ENCODE measurements at regions not wholly inside any gene's neighbourhood (a gene's known extent, or its start where the extent isn't known, plus 50 kb on each side); places are given as distances from the start of the nearest gene placed in this dataset.

DNA sequence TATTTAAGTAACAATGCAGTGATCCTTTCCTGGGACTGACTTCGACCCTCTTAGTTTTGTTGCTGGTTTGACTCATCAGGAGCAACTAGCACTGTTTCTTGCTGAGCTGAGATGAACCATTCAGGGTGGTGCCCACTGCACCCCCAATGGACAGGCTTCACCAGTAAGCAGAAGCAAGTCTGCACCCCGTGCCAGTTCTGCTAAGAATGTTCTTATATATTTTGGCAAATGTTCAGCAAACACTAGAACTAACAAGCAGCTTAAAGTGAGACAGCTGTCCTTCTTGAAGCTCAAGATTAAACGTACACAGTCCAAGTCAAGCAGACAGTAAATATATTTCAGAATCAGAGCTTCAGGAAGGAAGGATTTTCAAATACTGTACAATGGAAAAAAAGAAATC lies 561.3 kb upstream of the CDH4 start:
- TF ChIP-seq, protein P1, sequence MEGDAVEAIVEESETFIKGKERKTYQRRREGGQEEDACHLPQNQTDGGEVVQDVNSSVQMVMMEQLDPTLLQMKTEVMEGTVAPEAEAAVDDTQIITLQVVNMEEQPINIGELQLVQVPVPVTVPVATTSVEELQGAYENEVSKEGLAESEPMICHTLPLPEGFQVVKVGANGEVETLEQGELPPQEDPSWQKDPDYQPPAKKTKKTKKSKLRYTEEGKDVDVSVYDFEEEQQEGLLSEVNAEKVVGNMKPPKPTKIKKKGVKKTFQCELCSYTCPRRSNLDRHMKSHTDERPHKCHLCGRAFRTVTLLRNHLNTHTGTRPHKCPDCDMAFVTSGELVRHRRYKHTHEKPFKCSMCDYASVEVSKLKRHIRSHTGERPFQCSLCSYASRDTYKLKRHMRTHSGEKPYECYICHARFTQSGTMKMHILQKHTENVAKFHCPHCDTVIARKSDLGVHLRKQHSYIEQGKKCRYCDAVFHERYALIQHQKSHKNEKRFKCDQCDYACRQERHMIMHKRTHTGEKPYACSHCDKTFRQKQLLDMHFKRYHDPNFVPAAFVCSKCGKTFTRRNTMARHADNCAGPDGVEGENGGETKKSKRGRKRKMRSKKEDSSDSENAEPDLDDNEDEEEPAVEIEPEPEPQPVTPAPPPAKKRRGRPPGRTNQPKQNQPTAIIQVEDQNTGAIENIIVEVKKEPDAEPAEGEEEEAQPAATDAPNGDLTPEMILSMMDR (conservative IDR thresholded peaks at IDR 0.05; ENCODE audit: low read depth, low read length) = no peak
- H3K4me3 ChIP-seq (ENCODE audit: low read depth, low read length) = no peak overlapping the region

DNA sequence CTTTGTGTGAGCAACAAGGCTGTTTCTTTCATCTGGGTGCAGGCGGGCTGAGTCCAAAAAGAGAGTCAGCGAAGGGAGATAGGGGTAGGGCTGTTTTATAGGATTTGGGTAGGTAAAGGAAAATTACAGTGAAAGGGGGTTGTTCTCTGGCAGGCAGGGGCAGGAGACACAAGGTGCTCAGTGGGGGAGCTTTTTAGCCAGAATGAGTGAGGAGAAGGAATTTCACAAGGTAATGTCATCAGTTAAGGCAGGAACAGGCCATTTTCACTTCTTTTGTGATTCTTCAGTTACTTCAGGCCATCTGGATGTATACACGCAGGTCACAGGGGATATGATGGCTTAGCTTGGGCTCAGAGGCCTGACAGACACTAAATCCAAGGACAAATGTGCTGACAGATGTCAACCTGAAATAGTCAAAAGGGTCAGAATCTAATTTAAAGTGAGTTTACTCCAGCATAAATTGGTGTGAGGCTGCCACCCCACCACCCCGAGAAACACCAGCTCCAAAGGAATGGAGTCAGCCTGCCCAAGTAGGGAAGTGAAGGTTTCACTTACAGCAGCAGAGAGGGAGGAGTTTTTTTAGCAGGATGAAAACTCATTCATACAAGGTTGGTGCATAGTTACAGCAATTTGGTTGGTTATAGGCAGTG lies 560.0 kb upstream of the CDH4 start:
- TF ChIP-seq, protein P1 (conservative IDR thresholded peaks at IDR 0.05; ENCODE audit: low read depth, low read length) = no peak

More for the DNA sequence above, 561.3 kb upstream of the CDH4 start:
- no peak for DNase-seq (ENCODE audit: low read depth)

DNA sequence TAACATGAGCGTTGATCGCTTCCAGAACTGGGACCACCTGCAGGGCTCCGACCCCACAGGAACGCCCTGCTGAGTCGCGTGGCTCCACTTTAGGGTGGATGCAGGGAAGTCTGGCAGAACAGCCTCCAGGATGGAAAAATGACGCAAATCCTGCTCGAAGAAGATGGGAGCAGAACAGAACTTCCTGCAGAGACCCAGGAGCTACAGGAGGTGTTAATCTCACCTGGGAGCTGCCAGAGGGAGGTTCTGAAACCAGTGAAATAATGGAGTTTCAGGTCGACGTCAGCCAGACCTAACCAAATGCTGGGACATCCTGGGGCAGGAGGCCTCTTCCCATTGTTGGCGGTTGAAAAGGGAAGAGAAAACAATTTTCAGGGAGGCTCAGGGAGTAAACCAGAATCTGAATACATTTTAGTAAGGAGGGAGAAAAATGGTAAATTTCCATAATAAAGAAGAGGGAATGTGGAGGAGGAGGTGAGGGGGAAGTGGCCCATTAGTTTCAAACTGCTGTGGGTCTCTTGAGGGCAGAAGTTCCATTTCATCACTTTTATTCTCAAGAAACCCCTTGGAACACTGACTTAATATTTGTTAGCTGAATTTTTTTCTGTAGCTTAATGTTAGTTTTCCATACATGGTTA lies 558.4 kb upstream of the CDH4 start:
- H3K4me3 ChIP-seq (ENCODE audit: low read depth, low read length) = no peak overlapping the region
- TF ChIP-seq, protein P1 (conservative IDR thresholded peaks at IDR 0.05; ENCODE audit: low read depth, low read length) = no peak
- DNase-seq (ENCODE audit: low read depth) = no peak

More for the DNA sequence above, 560.0 kb upstream of the CDH4 start:
- DNase-seq (ENCODE audit: low read depth) = no peak
- H3K4me3 ChIP-seq (ENCODE audit: low read depth, low read length) = no peak overlapping the region

DNA sequence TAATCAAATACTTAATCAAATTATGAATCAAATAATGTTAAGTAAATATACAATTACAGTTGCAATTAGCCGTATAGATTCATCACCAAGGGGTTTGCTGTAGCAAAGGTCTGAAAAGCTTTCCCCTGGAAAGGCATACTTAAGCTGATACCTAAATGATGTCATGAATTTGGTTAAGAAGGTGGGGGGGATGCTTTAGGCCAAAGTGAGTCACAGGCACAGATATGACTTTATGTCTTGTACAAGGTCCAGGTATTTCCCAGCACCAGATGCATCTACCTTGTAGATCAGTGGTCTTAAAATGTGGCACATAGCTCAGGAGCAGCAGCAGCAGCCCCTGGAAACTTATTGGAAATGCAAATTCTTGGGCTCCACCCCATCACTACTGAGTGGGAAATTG lies 557.3 kb upstream of the CDH4 start:
- DNase-seq (ENCODE audit: low read depth) = no peak
- no peak overlapping the region for H3K4me3 ChIP-seq (ENCODE audit: low read depth, low read length)
- TF ChIP-seq, protein P1 (conservative IDR thresholded peaks at IDR 0.05; ENCODE audit: low read depth, low read length) = no peak

DNA sequence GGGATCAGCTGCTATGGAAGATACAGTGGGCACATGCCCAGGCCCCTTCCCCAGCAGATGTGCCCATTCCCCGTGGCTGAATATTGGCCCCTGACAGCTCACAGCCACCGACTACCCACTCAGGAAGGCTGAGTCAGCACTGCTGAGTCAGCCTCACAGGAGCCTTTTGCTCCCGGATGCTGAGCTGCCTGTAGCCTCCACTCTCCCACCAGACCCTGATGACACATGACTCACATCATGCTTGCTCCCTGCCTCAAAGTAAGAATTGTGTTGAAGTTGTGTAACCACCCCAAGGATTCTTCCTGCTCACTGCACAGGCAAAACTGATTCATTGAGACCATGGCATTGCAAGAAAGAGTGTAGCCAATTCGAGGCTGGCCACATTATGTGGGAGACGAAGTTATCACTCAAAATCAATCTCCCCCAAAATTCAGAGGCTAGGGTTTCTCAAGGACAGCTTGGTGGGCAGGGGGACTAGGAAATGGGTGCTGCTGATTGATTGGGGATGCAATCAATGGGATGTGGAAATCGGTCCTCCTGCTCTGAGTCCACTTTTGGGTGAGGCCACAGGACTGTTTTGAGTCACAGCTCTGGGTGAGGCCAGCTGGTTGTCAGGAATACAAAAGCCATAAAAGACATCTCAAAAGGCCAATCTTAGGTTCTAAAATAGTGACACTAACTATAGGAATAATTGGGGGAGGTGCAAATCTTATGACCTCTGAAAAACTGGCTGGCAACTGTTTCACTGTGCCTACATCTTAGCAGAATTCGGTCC lies 556.6 kb upstream of the CDH4 start:
- DNase-seq (ENCODE audit: low read depth) = peak; percentile 14
- H3K4me3 ChIP-seq (ENCODE audit: low read depth, low read length) = no peak overlapping the region
- TF ChIP-seq, protein P1 (conservative IDR thresholded peaks at IDR 0.05; ENCODE audit: low read depth, low read length) = no peak

DNA sequence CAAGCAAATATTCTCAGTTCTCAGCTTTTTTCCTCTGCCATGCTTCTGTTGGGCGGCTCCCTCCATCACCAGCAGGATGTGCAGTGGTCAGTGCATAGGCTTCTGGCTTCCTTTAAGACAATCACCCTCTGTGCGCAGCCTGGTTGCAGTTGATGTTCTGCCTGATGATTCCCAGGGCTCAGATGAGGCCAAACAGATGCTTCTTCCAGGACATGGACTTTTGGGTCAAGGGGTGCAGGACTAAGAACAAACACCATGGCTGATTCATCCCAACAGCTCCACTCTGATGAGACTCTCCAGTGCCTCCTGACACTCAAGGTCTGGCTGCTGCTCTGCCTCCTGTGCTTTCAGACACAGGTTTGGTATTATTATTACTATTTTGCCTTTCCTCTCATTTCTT lies 554.8 kb upstream of the CDH4 start:
- TF ChIP-seq, protein P1 (conservative IDR thresholded peaks at IDR 0.05; ENCODE audit: low read depth, low read length) = no peak
- no peak overlapping the region for H3K4me3 ChIP-seq (ENCODE audit: low read depth, low read length)
- DNase-seq (ENCODE audit: low read depth) = no peak

Measured in choroid plexus epithelial cell (primary cell).